IPS DF 19.7 (cell line): ENCODE measurements at regions not wholly inside any gene's neighbourhood (a gene's known extent, or its start where the extent isn't known, plus 50 kb on each side); places are given as distances from the start of the nearest gene placed in this dataset.
"Not testable (repeated sequence)": the region's sequence is repeated elsewhere in the genome, so short reads cannot be mapped to it uniquely, and the experiment has no call there.

ENCODE experiments used
- DNase-seq: peaks from one replicate; pipeline ENCODE4 v3.0.0-alpha.2; 2013; ENCODE audit warnings: low read depth, low spot score

GRCh38 chr1:234824836-234825235 lies 214.9 kb upstream of the IRF2BP2 start:
- not testable (repeated sequence) for DNase-seq

- no peak for DNase-seq
Observed at GRCh38 chr1:234823191-234824176, 213.5 kb upstream of the IRF2BP2 start.

GRCh38 chr1:234821840-234822239 lies 211.9 kb upstream of the IRF2BP2 start:
- no peak for DNase-seq

- no peak for DNase-seq
Observed at GRCh38 chr1:234820597-234820996, 210.6 kb upstream of the IRF2BP2 start.

- DNase-seq: not testable (repeated sequence)
Observed at GRCh38 chr1:234819845-234820244, 209.9 kb upstream of the IRF2BP2 start.

- not testable (repeated sequence) for DNase-seq
Observed at GRCh38 chr1:234818040-234818387, 208.0 kb upstream of the IRF2BP2 start.

GRCh38 chr1:234817313-234818039 lies 207.5 kb upstream of the IRF2BP2 start:
- DNase-seq: not testable (repeated sequence)

GRCh38 chr1:234816864-234817263 lies 206.9 kb upstream of the IRF2BP2 start:
- DNase-seq: not testable (repeated sequence)

- DNase-seq: not testable (repeated sequence)
Observed at GRCh38 chr1:234816186-234816851, 206.3 kb upstream of the IRF2BP2 start.

GRCh38 chr1:234815295-234815815 lies 205.4 kb upstream of the IRF2BP2 start:
- DNase-seq: not testable (repeated sequence)

- not testable (repeated sequence) for DNase-seq
Observed at GRCh38 chr1:234814235-234814634, 204.3 kb upstream of the IRF2BP2 start.

GRCh38 chr1:234811824-234812223 lies 201.8 kb upstream of the IRF2BP2 start:
- not testable (repeated sequence) for DNase-seq

GRCh38 chr1:234810726-234811125 lies 200.7 kb upstream of the IRF2BP2 start:
- DNase-seq: not testable (repeated sequence)

GRCh38 chr1:234809854-234810245 lies 199.9 kb upstream of the IRF2BP2 start:
- DNase-seq: not testable (repeated sequence)

GRCh38 chr1:234808943-234809853 lies 199.2 kb upstream of the IRF2BP2 start:
- DNase-seq: not testable (repeated sequence)

GRCh38 chr1:234808459-234808858 lies 198.5 kb upstream of the IRF2BP2 start:
- not testable (repeated sequence) for DNase-seq

- DNase-seq: not testable (repeated sequence)
Observed at GRCh38 chr1:234807705-234808104, 197.7 kb upstream of the IRF2BP2 start.

GRCh38 chr1:234802586-234802985 lies 192.6 kb upstream of the IRF2BP2 start:
- not testable (repeated sequence) for DNase-seq

- not testable (repeated sequence) for DNase-seq
Observed at GRCh38 chr1:234801636-234802035, 191.7 kb upstream of the IRF2BP2 start.

- DNase-seq: not testable (repeated sequence)
Observed at GRCh38 chr1:234801147-234801546, 191.2 kb upstream of the IRF2BP2 start.
